Mucosa of rectum (tissue), 2 donors: ENCODE measurements at regions not wholly inside any gene's neighbourhood (a gene's known extent, or its start where the extent isn't known, plus 50 kb on each side); places are given as distances from the start of the nearest gene placed in this dataset.

Experiments
- H3K27ac ChIP-seq, 2 donors: one replicate each; pipeline ENCODE4 v1.7.0; 2013; ENCODE audit warnings: inconsistent platforms in 2 of 2, low read depth in 2 of 2, low read length in 2 of 2
- H3K27me3 ChIP-seq, 2 donors: one replicate each; pipeline ENCODE4 v1.7.0; 2013; ENCODE audit warnings: low read length in 2 of 2; ENCODE audit not compliant: control insufficient read depth in 2 of 2, insufficient read depth in 2 of 2
- H3K36me3 ChIP-seq, 2 donors: one replicate each; pipeline ENCODE4 v1.7.0; 2013; ENCODE audit warnings: low read length in 2 of 2; ENCODE audit not compliant: control insufficient read depth in 2 of 2, insufficient read depth in 2 of 2
- H3K4me1 ChIP-seq, 2 donors: one replicate each; pipeline ENCODE4 v1.7.0; 2013; ENCODE audit warnings: low read length in 2 of 2, mild to moderate bottlenecking in 1 of 2; ENCODE audit not compliant: control insufficient read depth in 2 of 2, insufficient read depth in 2 of 2
- H3K4me3 ChIP-seq, 2 donors: one replicate each; pipeline ENCODE4 v1.7.0; 2013; ENCODE audit warnings: low read length in 2 of 2
- H3K9ac ChIP-seq, 2 donors: one replicate each; pipeline ENCODE4 v1.7.0; 2013; ENCODE audit warnings: low read length in 2 of 2, low read depth in 1 of 2, mild to moderate bottlenecking in 1 of 2
- H3K9me3 ChIP-seq, 2 donors: one replicate each; pipeline ENCODE4 v1.7.0; 2013; ENCODE audit warnings: low read length in 2 of 2; ENCODE audit not compliant: control insufficient read depth in 2 of 2
- donor health status: healthy.
- donor health status: Normal muscosa, but diverticular disease.

DNA sequence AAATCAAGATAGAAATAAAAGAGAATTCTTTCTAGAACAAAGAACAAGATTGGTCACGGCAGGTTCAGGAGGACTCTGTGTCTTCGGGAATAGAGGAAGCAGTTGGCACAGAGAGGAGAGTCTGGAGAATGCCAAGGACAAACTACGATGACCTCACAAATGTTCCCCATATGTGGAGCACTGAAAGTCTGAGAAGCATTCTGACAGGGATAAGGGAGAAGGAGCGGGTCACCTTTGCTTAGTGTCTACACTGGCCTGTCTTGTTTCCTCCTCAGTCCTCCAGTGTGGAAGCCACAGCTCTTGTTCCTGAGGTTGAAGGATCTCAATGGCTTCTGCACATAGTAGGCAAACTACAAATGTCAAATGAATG lies 338.8 kb downstream of the MYCN start:
- Histone ChIP-seq H3K9me3 (no peaks in the 10 kb centered on the region), H3K9ac (no peak overlapping the region), H3K4me1 (no peaks in the 10 kb centered on the region), H3K27ac (no peak overlapping the region), H3K27me3 (no peaks in the 10 kb centered on the region), H3K4me3 (no peak overlapping the region), H3K36me3 (no peaks in the 10 kb centered on the region)

DNA sequence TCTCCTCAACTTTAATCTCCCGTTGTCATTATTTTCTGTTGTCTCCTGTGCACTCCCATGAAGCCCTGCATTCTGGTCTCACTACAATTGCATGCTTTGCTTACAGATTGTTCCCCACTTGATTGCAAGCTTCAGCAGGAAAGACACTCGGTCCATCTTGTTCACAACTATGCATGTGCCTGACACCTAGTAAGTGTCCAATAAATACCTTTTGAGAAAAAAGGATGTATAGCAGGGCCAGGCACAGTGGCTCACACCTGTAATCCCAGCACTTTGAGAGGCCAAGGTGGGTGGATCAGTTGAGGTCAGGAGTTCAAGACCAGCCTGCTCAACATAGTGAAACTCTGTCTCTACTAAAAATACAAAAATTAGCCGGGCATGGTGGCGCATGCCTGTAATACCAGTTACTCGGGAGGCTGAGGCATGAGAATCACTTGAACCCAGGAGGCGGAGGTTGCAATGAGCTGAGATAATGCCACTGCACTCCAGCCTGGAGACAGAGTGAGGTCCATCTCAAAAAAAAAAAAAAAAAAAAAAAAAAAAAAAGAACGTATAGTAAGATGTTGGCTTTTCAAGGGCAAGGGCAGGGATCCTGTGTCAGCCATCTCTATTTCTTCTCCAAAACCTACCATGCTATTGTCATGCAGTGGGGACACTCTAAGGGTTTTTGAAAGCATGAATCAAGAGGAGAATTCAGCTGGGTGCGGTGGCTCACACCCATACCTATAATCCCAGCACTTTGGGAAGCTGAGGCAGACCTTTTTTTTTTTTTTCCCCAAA lies 338.3 kb downstream of the MYCN start:
- Histone ChIP-seq H3K9ac (no peak overlapping the region), H3K9me3 (no peaks in the 10 kb centered on the region), H3K4me1 (no peaks in the 10 kb centered on the region), H3K27ac (no peak overlapping the region), H3K36me3 (no peaks in the 10 kb centered on the region), H3K27me3 (no peaks in the 10 kb centered on the region), H3K4me3 (no peak overlapping the region)

DNA sequence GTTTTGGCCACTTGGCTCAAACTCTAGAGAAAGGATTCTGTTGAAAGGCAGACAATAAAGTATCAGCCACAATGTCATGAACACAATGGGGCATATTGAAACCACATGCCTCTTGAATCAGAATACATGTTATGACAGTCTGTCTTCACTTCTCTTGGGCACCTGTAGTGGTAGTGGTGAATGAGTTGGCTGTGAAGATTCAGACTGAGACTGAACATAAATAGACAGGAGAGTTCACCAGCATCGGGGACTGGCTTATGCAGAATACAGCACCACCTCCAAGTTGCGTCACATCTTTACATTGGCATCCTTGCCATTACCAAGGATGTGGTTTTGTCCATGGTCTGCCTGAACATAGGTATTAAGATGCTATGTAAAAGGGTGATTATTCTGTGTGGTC lies 336.8 kb downstream of the MYCN start:
- no peaks in the 10 kb centered on the region for H3K27me3 ChIP-seq
- H3K4me3 ChIP-seq, result no peak overlapping the region
- no peaks in the 10 kb centered on the region for H3K9me3 ChIP-seq
- H3K9ac ChIP-seq, result no peak overlapping the region
- no peaks in the 10 kb centered on the region for H3K4me1 ChIP-seq
- H3K36me3 ChIP-seq, result no peaks in the 10 kb centered on the region
- no peak overlapping the region for H3K27ac ChIP-seq

DNA sequence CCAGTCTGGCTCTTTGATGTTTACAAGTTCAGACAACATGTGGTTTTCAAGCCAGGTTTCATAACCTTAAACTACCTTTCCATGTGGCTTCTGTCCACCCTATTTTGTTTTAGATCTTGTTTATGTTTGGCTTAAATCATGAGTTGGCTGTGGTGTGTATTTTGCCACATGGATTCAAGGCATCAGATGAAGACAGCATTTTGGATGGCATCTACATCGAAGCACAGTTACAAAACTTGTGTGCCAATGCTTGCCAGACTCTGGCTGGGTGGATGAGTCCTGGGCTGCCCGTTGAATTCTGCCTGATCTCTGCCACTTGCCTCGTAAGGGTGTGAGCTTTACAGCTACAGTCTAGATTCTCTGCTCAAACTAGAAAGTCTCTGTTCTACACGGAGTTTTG lies 335.3 kb downstream of the MYCN start:
- Histone ChIP-seq H3K4me1 (no peaks in the 10 kb centered on the region), H3K9me3 (no peaks in the 10 kb centered on the region), H3K4me3 (no peak overlapping the region), H3K27ac (no peak overlapping the region), H3K27me3 (no peaks in the 10 kb centered on the region), H3K36me3 (no peaks in the 10 kb centered on the region), H3K9ac (no peak overlapping the region)

DNA sequence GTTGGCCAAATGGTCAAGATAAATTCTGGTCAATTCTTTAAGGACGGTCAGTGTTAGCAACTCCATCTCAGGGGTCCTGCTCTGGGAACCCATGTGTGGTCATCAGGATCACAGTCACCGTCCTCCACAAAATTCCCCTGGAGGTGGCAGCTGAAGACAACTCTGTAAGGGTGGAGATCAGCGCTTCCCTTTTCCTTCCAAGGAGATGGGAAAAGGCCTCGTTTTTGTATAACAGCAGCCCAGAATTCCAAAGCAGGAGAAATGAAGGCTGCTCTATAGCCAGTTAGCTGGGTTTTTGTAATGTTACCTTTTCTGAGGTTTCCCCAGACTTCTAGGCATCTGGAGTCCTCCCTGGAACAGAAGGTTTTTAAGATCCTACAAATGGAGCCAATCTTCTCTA lies 334.8 kb downstream of the MYCN start:
- no peak overlapping the region for H3K27ac ChIP-seq
- no peak overlapping the region for H3K9ac ChIP-seq
- no peak overlapping the region for H3K4me3 ChIP-seq
- H3K27me3 ChIP-seq, result no peaks in the 10 kb centered on the region
- no peaks in the 10 kb centered on the region for H3K36me3 ChIP-seq
- H3K9me3 ChIP-seq, result no peaks in the 10 kb centered on the region
- H3K4me1 ChIP-seq, result no peaks in the 10 kb centered on the region

DNA sequence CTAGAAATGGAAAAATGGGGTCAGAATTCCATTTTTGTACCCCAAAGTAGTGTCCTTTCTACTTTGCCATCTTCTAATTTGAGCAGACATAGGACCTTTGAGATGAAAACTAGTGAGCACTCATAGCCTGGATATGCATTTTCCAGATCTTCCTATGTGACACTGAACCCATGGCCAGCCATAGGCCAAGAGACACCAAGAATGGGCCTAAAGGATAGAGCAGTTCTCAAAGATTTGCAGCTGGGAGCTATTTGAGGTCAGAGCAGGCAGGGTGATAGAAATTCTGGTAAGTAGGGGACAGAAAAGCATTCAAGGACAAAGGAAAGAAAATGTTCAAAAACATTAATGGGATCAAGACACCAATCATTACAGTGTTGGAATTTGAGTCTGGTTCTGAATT lies 332.8 kb downstream of the MYCN start:
- H3K9ac ChIP-seq, result no peak overlapping the region
- no peaks in the 10 kb centered on the region for H3K9me3 ChIP-seq
- no peaks in the 10 kb centered on the region for H3K27me3 ChIP-seq
- no peak overlapping the region for H3K27ac ChIP-seq
- no peaks in the 10 kb centered on the region for H3K36me3 ChIP-seq
- no peak overlapping the region for H3K4me3 ChIP-seq
- H3K4me1 ChIP-seq, result no peaks in the 10 kb centered on the region

DNA sequence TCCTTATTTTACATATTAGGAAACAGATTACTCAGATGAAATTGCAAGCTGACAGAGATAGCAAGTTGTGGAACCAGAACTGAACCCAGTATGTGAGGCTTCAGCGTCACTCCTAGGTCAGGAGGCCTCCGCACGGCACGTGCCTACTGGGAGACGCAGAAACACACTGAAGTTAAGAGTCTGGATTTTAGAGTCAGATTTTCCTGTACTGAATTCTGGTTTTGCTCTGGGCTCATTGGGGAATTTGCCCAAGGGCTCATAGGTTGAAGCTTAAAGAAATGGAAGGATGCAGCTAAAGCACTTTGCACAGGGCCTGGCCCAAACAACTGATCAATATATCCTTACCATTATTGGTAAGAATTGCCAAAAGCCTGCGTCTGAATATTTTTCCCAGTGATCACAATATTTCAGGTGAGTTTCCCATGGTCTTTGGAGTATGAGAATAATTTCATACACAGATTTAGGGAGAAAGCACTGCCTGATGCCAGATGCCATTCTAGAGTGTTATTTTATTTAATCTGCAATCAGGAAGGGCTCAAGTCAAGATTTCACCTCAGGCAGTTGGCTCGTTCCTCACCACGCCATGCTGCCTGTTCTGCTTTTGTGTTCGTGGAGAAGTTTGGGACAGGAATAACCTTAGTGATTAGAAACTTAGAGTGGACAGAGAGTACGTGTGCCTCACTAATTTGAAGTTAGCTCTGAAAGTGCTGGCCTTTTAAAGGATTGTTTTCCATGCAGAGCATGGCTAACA lies 331.9 kb downstream of the MYCN start:
- Histone ChIP-seq H3K27me3 (no peaks in the 10 kb centered on the region), H3K36me3 (no peaks in the 10 kb centered on the region)

DNA sequence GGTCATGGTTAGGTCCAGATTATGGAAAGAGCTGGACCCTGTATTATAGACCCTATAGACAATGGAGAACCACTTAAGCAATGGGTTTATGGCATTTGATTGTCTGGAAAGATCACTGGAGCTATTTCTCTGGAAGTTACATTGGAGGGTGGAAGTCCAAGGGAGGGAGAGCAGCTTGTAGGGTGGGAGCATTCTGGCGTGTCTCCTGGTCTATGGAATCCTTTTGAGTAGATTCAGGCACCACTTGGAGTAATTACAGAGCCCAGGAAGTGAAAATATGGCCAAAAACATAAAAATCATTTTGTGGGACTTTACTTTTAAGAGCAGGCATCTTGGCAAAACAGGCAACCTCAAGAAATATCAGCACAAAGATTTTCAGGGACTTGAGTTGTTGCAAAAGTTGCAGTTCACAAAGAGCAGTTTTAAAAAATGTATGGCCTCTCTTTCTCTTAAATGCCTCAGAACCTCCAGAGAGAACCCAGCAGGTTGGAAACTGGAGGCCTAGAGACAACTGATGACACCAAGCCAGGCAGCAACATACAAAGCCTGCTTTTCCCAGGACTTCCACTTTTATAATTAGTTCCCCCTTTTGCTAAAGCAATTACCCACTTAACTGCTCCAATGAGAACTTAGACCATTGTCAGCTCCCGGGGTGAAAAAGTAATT lies 331.0 kb downstream of the MYCN start:
- H3K4me3 ChIP-seq, result no peak overlapping the region
- no peaks in the 10 kb centered on the region for H3K27me3 ChIP-seq
- H3K9me3 ChIP-seq, result no peaks in the 10 kb centered on the region
- no peaks in the 10 kb centered on the region for H3K36me3 ChIP-seq
- no peaks in the 10 kb centered on the region for H3K4me1 ChIP-seq
- H3K9ac ChIP-seq, result no peak overlapping the region
- no peak overlapping the region for H3K27ac ChIP-seq

More for the DNA sequence above, 331.9 kb downstream of the MYCN start:
- no peak overlapping the region for H3K27ac ChIP-seq
- no peak overlapping the region for H3K9ac ChIP-seq
- no peak overlapping the region for H3K4me3 ChIP-seq
- no peaks in the 10 kb centered on the region for H3K9me3 ChIP-seq
- no peaks in the 10 kb centered on the region for H3K4me1 ChIP-seq

DNA sequence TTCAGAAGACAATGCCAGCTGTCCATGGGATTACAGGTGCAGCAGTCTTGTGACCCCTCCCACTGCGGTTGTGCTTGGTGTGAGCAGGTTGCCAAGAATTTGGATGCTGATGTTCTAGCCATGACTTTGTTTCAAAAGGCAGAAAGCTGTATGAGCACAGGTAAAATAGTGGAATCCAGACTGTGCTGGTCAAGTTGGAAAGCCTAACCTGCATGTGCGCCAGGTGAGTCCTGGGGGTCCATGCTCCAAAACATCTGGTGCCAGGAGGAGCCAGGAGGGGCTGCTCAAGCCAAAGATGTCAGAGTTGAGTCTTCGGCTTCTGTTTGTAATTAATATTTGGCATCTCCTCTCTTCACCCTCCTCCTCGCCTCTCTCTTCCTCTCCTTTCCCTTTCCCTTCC lies 330.1 kb downstream of the MYCN start:
- Histone ChIP-seq H3K9ac (no peak overlapping the region), H3K27ac (no peak overlapping the region), H3K4me3 (no peak overlapping the region), H3K36me3 (no peaks in the 10 kb centered on the region), H3K27me3 (no peaks in the 10 kb centered on the region), H3K4me1 (no peaks in the 10 kb centered on the region), H3K9me3 (no peaks in the 10 kb centered on the region)

DNA sequence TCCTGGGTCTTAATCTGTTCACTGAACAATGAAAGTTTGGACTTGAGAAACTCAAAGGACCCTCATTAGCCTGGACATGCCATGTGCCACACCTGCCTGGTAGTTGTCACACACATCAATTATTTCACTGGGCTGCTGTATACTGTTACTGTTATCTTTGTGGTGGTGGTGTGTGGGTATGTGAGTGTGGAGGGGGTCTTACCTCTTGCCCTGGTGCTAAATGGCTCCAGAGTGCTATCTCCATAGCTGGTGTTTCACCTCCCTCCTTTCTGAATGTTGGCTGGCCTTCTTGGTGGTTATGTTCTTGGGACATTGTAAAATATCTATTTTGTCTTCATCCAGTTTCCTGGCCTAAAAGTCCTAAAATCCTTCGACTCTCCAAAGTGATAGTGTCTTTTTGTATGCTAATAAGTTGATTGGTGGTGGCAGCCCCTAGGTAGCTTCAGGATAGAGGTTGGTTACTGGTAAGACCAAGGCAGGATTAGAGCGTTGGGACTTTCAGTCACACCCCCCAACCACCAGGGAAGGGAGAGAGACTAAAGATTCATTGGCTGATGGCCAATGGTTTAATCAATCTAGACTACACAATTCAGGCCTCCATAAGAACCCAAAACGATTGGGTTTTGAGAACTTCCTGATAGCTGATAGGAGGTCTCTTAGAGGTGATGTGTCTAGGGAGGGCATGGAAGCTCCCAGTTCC lies 328.1 kb downstream of the MYCN start:
- H3K4me3 ChIP-seq, result no peak overlapping the region
- H3K27ac ChIP-seq, result no peak overlapping the region
- H3K4me1 ChIP-seq, result no peaks in the 10 kb centered on the region
- no peaks in the 10 kb centered on the region for H3K27me3 ChIP-seq
- H3K36me3 ChIP-seq, result no peaks in the 10 kb centered on the region
- H3K9me3 ChIP-seq, result no peaks in the 10 kb centered on the region
- H3K9ac ChIP-seq, result no peak overlapping the region
